ENCODE measurements at regions not wholly inside any gene's neighbourhood (a gene's known extent, or its start where the extent isn't known, plus 50 kb on each side); places are given as distances from the start of the nearest gene placed in this dataset.

- peaks cover 10% of the 10 kb centered on the region for H3K4me1 Mint-ChIP-seq
- H3K4me3 Mint-ChIP-seq, result no peak overlapping the region
- H3K27me3 Mint-ChIP-seq, result peaks cover 26% of the 10 kb centered on the region
- peak; percentile 48 for ATAC-seq
- DNase-seq, result no peak
- H3K9me3 Mint-ChIP-seq, result no peaks in the 10 kb centered on the region
- H3K27ac Mint-ChIP-seq, result no peak overlapping the region
Measured at GRCh38 chr5:88967633-88968585, 84.9 kb upstream of the MEF2C start.

- ATAC-seq (no peak), DNase-seq (no peak)
- Mint-ChIP-seq H3K4me1 (peaks cover 10% of the 10 kb centered on the region), H3K27ac (no peak overlapping the region), H3K27me3 (peaks cover 25% of the 10 kb centered on the region), H3K4me3 (no peak overlapping the region), H3K9me3 (no peaks in the 10 kb centered on the region)
Measured at GRCh38 chr5:88964831-88965230, 81.8 kb upstream of the MEF2C start.

DNA sequence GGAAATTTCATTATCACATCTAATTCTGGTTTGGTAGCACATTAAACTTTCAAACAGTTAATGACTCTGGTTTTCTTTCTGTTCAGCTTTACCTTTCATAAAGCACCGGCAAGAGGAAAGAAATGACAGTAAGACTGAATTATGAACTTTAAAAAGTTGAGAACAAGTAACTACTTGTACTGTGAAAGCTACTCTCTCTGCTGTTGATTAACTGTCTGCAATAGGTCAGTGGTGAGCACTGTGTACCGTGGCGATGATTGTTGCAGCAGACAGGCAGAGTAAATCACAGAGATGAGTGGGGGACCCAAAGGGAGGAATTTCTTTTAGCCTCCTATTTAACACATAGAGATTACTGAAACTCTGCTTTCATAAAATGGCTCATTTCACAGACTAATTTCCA is 74.0 kb upstream of the MEF2C start:
- H3K4me1 Mint-ChIP-seq, result no peaks in the 10 kb centered on the region
- no peak overlapping the region for H3K4me3 Mint-ChIP-seq
- DNase-seq, result no peak
- no peaks in the 10 kb centered on the region for H3K9me3 Mint-ChIP-seq
- H3K27ac Mint-ChIP-seq, result no peak overlapping the region
- H3K27me3 Mint-ChIP-seq, result peaks cover 40% of the 10 kb centered on the region
- no peak for ATAC-seq

- Mint-ChIP-seq H3K27ac (no peak overlapping the region), H3K4me1 (no peaks in the 10 kb centered on the region), H3K27me3 (peaks cover 38% of the 10 kb centered on the region), H3K4me3 (no peak overlapping the region), H3K9me3 (no peaks in the 10 kb centered on the region)
- ATAC-seq (no peak), DNase-seq (no peak)
Measured at GRCh38 chr5:88956416-88956815, 73.4 kb upstream of the MEF2C start.

DNA sequence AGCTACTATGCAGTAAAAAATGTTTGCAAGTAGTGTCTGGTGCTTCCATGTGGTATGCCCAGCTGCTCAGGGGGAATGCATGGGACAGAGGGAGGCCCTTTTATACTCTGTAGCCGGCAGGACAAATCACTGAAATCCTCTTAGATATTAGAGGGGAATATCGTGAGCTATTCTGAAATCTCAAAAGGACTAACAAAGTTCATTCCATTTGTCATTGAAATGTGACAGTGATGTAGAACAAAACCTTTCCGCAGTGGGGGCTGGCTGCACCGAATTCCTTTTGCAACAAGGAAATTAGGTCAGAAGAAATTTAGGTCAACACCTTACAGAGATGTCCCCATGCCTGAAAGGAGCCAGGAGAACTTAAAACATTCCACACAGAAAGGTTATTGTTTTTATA is 72.4 kb upstream of the MEF2C start:
- ATAC-seq, result no peak
- Mint-ChIP-seq H3K27ac (no peak overlapping the region), H3K27me3 (peaks cover 31% of the 10 kb centered on the region), H3K4me1 (no peaks in the 10 kb centered on the region), H3K4me3 (no peak overlapping the region), H3K9me3 (no peaks in the 10 kb centered on the region)
- no peak for DNase-seq

DNA sequence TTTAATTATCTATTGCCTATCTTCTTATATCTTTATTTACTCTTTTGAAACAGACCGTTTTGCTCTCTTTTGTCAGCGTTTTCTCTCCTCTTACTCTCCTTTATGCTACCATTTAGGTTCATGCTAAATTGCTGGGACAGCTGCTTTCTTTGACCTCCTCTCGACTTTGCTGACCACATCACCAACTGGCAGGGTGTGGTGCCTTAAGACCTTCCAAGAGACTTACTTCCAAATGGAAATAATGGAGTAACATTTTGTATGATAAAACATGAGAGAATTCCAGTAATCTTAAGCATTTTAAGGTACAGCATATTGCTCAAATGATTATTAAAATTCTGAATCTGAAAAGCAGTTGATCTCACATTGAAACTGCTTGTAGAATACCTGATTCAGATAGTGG is 71.5 kb upstream of the MEF2C start:
- peaks cover 29% of the 10 kb centered on the region for H3K27me3 Mint-ChIP-seq
- ATAC-seq, result no peak
- no peak for DNase-seq
- no peaks in the 10 kb centered on the region for H3K9me3 Mint-ChIP-seq
- no peak overlapping the region for H3K4me3 Mint-ChIP-seq
- no peak overlapping the region for H3K27ac Mint-ChIP-seq
- no peaks in the 10 kb centered on the region for H3K4me1 Mint-ChIP-seq

- Mint-ChIP-seq H3K27ac (no peak overlapping the region), H3K9me3 (no peaks in the 10 kb centered on the region), H3K27me3 (peaks cover 24% of the 10 kb centered on the region), H3K4me3 (no peak overlapping the region), H3K4me1 (no peaks in the 10 kb centered on the region)
- DNase-seq (no peak), ATAC-seq (no peak)
Measured at GRCh38 chr5:88952996-88953643, 70.1 kb upstream of the MEF2C start.

GRCh38 chr5:88952344-88952743 is 69.4 kb upstream of the MEF2C start:
- no peak for DNase-seq
- no peak overlapping the region for H3K4me3 Mint-ChIP-seq
- ATAC-seq, result no peak
- H3K4me1 Mint-ChIP-seq, result no peaks in the 10 kb centered on the region
- H3K27me3 Mint-ChIP-seq, result peaks cover 23% of the 10 kb centered on the region
- H3K27ac Mint-ChIP-seq, result no peak overlapping the region
- H3K9me3 Mint-ChIP-seq, result no peaks in the 10 kb centered on the region

DNA sequence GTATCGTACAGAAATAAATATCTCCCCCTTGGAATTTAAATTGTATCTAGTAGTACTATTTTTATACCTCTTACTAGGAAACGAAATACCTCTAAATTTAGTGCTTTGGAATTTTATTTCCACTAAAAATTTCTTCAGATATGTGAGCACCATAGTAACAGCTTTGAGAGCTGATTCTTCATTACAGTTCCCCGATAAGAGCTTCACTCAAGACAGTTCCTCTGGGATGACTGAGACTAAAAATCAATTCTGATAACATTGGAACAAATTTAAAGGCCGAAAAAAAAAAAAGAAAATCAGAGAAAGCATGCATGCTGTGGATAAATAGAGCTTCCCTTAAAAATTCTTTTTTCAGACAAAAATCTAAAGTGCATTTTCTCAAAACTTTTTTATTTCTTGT is 68.5 kb upstream of the MEF2C start:
- no peak overlapping the region for H3K4me3 Mint-ChIP-seq
- H3K9me3 Mint-ChIP-seq, result no peaks in the 10 kb centered on the region
- no peaks in the 10 kb centered on the region for H3K4me1 Mint-ChIP-seq
- H3K27me3 Mint-ChIP-seq, result peaks cover 22% of the 10 kb centered on the region
- no peak overlapping the region for H3K27ac Mint-ChIP-seq
- no peak for ATAC-seq
- DNase-seq, result no peak

GRCh38 chr5:88948746-88949600 is 66.0 kb upstream of the MEF2C start:
- Mint-ChIP-seq H3K4me1 (no peaks in the 10 kb centered on the region), H3K4me3 (no peak overlapping the region), H3K9me3 (no peaks in the 10 kb centered on the region), H3K27ac (peak overlapping the region in 1 of 2 donors; percentile 38), H3K27me3 (peaks cover 7% of the 10 kb centered on the region)
- ATAC-seq, result no peak
- no peak for DNase-seq

GRCh38 chr5:88944751-88945531 is 62.0 kb upstream of the MEF2C start:
- no peaks in the 10 kb centered on the region for H3K9me3 Mint-ChIP-seq
- H3K27me3 Mint-ChIP-seq, result peaks cover 7% of the 10 kb centered on the region

DNA sequence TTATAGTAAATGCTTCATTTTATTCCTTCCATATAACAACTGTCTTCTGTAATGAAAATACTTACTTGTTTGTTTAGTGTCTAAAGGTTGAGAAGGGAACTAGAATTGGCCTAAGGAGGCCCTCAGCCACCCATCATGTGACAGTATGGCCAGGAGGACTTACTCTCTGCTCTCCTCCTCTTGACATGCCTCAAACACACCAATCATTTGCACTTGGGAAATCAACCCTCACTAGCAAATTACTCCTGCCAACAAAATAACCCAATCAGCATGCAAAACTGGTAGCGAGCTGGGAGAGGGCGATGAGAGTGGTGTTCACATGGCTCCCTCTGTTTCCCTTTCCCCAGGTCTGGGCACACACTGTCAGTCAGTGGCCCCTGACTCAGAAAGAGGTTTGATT is 58.6 kb upstream of the MEF2C start:
- no peak for ATAC-seq
- Mint-ChIP-seq H3K9me3 (no peaks in the 10 kb centered on the region), H3K27me3 (peaks cover 7% of the 10 kb centered on the region), H3K4me1 (peaks cover 5% of the 10 kb centered on the region), H3K4me3 (no peak overlapping the region), H3K27ac (peak overlapping the region in 1 of 2 donors; percentile 67)
- DNase-seq, result no peak

More at GRCh38 chr5:88944751-88945531, 62.0 kb upstream of the MEF2C start:
- no peak overlapping the region for H3K27ac Mint-ChIP-seq
- H3K4me1 Mint-ChIP-seq, result peaks cover 5% of the 10 kb centered on the region
- H3K4me3 Mint-ChIP-seq, result no peak overlapping the region
- DNase-seq, result no peak
- no peak for ATAC-seq

GRCh38 chr5:88940713-88941112 is 57.7 kb upstream of the MEF2C start:
- ATAC-seq (no peak), DNase-seq (no peak)
- peaks cover 5% of the 10 kb centered on the region for H3K4me1 Mint-ChIP-seq
- H3K27me3 Mint-ChIP-seq, result peaks cover 7% of the 10 kb centered on the region
- H3K9me3 Mint-ChIP-seq, result no peaks in the 10 kb centered on the region
- no peak overlapping the region for H3K4me3 Mint-ChIP-seq
- peak overlapping the region in 1 of 2 donors; percentile 25 for H3K27ac Mint-ChIP-seq

GRCh38 chr5:88939300-88939699 is 56.3 kb upstream of the MEF2C start:
- no peak overlapping the region for H3K4me3 Mint-ChIP-seq
- DNase-seq (no peak), ATAC-seq (no peak)
- H3K27ac Mint-ChIP-seq, result no peak overlapping the region
- H3K9me3 Mint-ChIP-seq, result no peaks in the 10 kb centered on the region
- H3K27me3 Mint-ChIP-seq, result peaks cover 5% of the 10 kb centered on the region
- peaks cover 5% of the 10 kb centered on the region for H3K4me1 Mint-ChIP-seq

DNA sequence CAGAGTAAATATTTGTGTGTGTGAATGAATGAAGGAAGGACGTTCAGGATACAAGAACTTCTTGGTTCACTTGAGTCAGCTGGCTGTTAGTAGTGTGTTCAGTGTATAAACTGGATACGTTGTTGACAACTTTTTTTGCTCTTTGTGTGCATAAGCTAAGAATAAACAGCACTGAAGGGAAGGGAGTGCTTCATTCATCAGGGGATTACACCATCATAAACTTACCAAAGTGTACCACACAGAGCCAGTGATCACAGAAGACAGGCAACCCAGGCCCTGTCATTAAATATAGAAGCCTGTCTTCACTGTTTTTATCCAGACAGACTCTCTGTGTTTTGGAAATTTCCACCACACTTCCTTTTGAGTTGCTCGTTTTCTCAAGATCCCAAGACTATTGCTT is 55.5 kb upstream of the MEF2C start:
- no peak for ATAC-seq
- H3K4me3 Mint-ChIP-seq, result no peak overlapping the region
- DNase-seq, result no peak
- no peak overlapping the region for H3K27ac Mint-ChIP-seq
- no peaks in the 10 kb centered on the region for H3K9me3 Mint-ChIP-seq
- H3K4me1 Mint-ChIP-seq, result peaks cover 5% of the 10 kb centered on the region
- H3K27me3 Mint-ChIP-seq, result no peaks in the 10 kb centered on the region

Measured in stimulated activated naive CD8-positive, alpha-beta T cell treated with anti-CD3 and anti-CD28 coated beads, Interleukin-15, amount 100 ng/mL, for 72 hours (primary cell).